AG09319 (cell line): ENCODE measurements at regions not wholly inside any gene's neighbourhood (a gene's known extent, or its start where the extent isn't known, plus 50 kb on each side); places are given as distances from the start of the nearest gene placed in this dataset.

ENCODE experiments used
- DNase-seq: peaks from one replicate; pipeline ENCODE4 v3.0.0-alpha.2; 2010; ENCODE audit warnings: low read depth; ENCODE audit errors: extremely low read depth
- TF ChIP-seq, protein P1 (sequence below): IDR thresholded peaks from 2 replicates; pipeline ENCODE4 v1.5.1; 2011; ENCODE audit warnings: low read depth, mild to moderate bottlenecking, inconsistent platforms, low read length, moderate library complexity

DNA sequence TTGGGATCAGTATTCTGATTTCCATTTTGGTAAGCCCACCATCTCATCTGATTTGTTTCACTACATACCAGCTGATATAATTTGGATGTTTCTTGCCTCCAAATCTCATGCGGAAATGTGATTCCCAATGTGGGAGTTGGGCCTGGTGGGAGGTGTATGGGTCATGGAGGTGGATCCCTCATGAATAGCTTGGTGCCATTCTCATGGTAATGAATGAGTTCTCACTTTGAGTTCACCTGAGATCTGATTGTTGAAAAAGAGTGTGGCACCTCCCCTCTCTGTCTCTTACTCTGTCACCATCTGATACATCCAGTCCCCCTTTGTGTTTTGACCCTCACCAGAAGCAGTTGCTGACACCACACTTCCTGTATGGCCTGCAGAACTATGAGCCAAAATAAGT, 347.3 kb downstream of the ARL4A start:
- TF ChIP-seq, protein P1, sequence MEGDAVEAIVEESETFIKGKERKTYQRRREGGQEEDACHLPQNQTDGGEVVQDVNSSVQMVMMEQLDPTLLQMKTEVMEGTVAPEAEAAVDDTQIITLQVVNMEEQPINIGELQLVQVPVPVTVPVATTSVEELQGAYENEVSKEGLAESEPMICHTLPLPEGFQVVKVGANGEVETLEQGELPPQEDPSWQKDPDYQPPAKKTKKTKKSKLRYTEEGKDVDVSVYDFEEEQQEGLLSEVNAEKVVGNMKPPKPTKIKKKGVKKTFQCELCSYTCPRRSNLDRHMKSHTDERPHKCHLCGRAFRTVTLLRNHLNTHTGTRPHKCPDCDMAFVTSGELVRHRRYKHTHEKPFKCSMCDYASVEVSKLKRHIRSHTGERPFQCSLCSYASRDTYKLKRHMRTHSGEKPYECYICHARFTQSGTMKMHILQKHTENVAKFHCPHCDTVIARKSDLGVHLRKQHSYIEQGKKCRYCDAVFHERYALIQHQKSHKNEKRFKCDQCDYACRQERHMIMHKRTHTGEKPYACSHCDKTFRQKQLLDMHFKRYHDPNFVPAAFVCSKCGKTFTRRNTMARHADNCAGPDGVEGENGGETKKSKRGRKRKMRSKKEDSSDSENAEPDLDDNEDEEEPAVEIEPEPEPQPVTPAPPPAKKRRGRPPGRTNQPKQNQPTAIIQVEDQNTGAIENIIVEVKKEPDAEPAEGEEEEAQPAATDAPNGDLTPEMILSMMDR = no peak
- no peak for DNase-seq

DNA sequence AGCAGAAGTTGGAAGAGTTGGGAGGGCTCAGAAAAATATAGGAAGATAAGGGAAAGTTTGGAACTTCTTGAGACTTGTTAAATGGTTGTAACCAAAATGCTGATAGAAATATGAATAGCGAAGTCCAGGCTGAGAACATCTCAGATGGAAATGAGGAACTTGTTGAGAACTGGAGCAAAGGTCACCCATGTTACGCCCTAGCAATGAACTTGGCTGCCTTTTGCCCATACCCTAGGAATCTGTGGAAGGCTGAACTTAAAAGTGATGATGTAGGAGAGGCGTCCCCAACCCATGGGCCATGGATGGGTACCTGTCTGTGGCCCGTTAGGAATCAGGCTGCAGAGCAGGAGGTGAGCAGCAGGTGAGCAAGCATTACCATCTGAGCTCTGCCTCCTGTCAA, 347.8 kb downstream of the ARL4A start:
- TF ChIP-seq, protein P1 = no peak

DNA sequence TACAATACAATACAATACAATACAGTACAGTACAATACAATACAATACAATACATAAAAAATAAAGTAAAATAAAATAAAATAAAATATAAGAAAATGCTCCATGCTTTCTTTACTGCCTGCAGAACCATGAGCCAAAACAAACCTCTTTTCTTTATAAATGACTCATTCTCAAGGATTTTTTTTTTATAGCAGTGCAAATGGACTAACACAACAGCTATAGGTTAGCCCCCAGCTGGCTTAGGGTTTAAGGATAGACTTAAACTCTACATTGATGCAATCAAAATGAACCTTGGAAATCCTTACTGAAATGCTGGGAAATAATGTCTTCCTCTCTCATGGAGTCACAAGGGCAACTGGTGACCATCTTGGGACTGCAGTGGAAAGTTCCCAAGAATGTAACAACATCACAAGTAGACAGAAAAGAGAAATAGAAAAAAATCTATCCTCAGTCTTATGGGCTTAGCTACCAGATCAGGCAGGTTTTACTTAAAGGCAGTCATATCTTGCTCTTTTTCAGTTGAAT, 348.9 kb downstream of the ARL4A start:
- TF ChIP-seq, protein P1 = no peak
- no peak for DNase-seq

More for the DNA sequence above, 347.8 kb downstream of the ARL4A start:
- no peak for DNase-seq

DNA sequence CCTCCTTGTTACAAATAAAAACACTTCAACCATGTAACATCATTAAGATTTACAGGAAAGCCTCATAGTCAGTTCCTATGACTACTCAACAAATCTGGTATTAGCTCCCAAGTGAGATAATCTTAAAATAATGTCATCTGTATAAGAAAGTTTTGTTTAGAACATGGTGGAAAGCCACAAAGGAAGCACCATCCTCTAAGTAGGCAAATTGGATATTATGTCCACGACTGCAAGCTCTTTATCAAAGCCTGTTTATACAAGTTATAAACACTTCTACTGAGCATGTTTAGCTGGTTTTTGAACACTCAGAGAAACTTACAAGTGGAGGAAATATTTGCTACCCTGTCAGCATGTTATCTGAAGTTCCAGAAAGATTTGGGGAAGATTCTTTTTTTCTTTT, 349.8 kb downstream of the ARL4A start:
- no peak for DNase-seq
- TF ChIP-seq, protein P1 = no peak

DNA sequence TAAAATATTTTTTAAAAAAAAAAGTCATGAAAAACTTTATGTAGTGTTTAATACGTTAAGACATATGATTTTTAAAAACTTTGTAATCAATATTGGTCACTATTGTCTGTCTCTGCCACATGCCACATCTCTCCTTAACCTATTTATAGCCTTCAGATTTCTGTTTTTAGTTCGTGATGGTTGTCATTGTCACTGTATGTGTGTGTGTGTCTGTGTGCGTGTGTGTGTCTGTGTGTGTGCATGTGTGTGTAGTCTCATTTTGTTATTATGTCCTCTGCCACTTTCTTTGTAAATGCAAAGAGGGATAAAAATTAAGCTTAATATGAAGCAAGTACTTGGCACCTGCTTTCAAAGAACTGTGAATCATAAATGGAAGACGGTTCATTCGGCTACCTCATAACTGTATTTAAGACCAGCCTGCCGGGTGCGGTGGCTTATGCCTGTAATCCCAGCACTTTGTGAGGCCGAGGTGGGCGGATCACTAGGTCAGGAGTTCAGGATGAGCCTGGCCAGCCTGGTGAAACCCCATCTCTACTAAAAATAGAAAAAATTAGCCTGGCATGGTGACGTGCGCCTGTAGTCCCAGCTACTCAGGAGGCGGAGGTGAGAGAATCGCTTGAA, 354.0 kb downstream of the ARL4A start:
- DNase-seq = no peak
- TF ChIP-seq, protein P1 = no peak

DNA sequence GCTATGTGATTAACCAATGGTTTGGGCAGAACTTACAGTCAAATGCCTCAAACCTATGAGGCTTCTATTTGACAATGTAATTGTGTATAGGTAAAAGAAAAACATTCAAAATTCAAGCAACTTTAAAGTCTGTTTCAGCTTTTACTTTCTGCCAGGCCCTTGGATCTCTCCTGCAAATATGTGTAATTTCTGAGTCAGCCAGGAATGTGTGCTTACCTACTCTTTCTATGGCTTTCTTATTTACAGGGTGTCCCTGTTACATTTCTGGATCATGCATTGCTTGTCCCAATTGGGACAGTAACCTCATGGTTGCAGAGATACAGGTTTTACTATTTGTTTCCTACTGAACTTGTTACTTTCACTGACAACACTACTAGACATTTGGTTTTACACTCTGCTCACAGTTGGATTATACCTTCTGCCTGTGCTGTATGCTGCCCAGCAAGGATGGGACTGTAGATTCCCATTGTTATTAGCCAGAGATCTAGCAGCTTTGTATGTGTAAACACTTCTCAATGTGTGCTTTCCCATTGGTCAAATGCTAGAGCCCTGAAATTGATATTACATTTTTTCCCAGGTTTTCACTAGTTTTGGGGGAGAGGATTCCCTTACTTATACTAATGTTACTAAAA, 355.3 kb downstream of the ARL4A start:
- DNase-seq = no peak
- TF ChIP-seq, protein P1 = no peak

DNA sequence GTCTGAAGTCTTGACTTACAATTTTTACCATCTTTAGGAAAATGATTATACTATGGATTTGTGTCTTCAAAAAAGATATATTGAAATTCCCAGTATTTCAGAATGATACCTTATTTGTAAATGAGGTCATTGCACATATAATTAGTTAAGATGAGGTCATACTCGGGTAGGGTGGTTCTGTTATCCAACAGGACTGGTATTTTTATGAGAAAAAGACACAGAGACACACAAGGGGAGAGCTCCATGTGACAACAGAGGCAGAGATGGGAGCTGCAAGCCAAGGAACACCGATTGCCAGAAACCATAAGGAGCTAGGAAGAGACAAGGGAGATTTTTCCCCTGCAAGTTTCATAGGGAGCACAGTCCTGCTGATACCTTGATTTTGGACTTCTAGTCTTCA, 356.9 kb downstream of the ARL4A start:
- TF ChIP-seq, protein P1 = no peak
- no peak for DNase-seq
